ENCODE measurements at regions not wholly inside any gene's neighbourhood (a gene's known extent, or its start where the extent isn't known, plus 50 kb on each side); places are given as distances from the start of the nearest gene placed in this dataset.
A peak's percentile ranks its signal among the peaks of the same experiment; 100 is the strongest.

DNA sequence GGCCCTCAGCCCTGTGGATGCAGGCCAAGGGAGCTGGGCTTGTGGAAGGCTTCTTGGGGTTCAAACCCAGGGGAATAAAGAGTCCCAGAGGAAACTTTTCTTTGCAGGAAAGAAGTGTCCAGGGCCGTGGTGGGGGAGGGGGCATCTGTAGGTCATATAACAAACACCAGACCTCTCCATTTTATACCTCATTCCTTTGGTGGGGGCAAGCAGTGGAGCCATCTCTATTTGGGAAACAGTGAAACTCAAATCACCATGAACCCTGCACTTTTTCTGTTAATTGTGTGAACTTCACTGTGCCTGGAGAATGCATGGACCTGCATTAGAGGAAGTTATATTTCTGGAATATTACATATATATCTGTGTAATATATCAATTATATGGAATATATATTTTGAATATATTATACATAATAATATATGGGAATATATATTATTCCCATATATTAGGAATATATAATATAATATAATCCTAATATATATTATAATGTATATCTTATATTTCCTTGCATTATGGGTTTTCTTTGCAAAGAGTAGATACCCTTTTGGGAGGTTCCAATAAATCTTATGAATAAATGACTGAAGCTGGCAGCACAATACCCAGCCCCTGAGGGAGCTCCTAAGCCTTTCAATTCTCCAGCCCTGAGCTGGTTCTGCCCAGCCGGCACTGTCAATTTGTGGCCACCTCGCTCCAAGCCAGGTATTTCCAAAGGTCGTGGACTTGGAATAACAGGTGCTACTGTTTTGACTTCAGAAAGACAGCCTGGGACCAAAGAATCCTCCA, 97.7 kb upstream of the PKDCC start:
- DNase-seq (ENCODE audit: low read depth), result no peak

DNA sequence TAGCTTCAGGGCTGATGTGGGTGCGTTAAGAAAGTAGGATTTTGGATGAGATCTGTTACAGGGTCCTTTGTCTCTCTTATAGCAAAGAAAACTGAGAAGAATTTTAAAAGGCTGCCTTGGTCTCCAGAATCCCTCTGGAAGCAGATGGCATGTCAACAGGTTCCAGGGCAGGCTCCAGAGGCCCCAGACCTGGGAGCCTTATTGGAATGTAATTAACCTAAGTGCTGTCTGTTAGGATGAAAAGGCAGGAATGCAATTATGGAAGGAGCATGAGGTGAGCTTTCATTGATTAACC, 97.2 kb upstream of the PKDCC start:
- DNase-seq (ENCODE audit: low read depth), result no peak

DNA sequence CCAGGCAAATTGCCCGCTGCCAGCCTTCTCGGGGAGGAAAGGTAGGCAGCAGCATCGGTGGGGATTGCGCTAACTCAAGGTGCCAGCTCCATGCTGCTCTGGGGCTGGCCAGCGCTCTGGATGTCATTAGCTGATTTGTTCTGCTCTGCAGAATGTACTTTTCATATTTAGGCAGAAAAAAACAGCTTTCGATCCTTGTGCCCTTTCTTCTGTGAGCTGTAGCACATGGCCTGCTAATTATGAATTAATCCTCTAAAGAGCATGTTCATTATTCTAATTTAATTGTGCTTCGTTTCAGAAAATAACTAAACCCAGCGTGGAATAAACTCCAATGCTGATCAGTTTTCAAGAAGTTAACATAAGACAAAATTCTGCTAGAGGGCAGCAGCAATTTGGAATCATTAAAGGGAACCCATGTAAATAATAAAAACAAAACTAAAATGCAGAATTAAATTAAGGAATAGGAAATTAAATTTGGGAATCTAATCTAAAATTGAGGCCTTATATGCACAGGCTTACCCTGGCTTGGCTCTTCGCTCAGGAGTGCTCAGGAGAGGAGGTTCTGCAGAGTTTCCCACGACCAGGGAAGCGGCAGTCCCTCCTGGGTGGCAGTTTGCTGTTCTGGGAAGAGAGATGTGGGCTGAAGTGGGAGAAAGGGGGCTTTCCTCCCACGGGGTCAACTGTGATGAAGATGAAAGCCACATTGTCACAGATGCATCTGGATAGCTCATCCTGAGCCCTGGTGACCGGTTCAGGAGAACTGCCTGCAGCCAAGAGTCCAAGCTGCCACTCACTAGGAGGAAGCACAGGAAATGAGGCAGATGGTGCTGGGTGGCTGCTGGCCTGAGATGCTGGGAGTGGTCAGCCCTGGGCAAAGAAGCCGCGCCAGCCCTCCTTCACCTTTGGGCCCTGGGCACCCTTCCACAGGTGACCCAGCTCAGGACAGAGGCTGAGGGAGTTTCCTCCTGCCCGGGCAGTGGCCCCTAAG, 93.2 kb upstream of the PKDCC start:
- DNase-seq (ENCODE audit: low read depth), result peak; percentile 7

DNA sequence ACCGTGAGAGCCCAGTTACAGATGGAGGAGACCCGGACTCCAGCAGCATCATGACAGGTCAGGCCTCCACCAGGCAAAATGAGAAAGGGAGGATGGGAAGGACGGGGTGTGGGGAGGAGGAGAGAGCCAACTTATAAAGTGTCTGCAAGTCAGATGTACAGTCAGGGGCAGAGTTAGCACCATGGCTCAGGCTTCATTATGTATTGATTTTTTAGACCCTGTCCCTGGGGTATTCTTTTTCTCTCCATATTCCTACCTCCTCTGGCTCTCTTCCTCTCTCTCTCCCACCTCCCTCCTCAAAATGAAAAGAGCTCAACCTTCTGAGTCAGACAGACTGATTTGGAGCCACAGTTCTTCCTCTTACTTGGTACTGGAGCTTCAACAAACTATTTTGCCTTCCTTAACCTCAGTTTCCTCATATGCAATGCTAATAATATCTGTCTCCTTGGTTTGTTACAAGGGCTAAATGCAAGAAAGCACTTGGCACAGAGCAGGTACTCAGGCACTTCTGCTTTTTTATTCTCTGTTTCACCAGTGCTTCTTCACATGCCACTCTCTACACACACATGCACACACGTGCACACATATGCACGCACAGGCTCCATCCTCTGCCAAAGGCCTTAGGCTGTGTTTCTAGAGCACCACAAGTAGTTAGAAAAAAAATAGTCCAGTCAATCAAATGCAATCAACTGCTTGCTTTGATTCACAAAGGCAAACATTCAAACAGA, 92.3 kb upstream of the PKDCC start:
- no peak for DNase-seq (ENCODE audit: low read depth)

DNA sequence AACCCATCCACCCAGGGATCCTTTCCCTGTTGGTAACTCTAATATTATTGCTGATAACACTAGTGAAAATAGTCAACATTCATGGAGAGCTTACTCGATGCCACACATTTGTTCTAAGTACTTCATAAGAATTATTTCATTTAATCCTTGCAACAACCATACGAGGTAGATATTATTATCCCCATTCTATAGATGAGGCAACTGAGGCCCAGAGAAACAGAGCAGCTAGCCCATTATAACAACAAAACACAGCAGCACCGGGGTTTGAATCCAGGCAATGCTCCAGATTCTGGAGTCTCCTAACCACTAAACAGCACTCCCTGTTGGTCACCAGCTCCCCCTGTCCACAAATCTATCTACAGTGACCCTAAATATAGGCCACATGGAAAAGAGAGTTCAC, 90.4 kb upstream of the PKDCC start:
- DNase-seq (ENCODE audit: low read depth), result no peak

DNA sequence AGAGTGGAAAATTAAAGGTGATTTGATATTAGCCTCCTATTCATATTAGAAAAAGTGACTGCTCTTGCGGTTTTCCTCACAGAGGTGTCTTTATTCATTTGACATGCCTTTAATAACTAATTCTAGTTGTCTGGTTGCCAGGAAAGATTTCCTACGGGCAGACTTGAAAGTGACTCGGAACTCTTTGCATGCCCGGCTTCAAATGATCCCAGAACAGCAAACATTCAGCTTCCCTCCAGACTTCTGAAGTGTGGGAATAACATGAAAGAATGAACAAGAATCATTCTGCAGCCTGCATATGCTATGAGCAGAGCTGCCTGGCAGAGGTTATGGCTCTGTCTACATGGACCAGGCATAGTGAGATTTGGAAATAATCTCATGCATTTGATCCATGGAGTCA, 89.6 kb upstream of the PKDCC start:
- DNase-seq (ENCODE audit: low read depth), result no peak

DNA sequence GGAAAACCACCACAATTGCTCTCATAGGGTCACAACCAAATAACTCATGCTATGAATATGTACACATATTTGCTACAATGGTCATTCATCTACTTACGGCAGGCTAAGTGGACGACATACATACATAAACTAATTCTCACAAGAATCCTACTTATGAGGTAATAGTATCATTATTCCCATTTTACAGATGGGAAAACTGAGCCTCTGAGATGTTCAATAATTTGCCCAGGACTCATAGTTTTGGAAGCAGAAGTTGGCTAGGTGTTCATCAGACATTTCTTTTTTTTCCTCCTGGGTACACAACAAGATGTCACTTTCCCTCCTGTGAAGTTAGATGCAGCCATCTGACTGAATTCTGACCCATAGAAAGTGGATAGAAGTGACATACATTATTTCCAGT, 89.0 kb upstream of the PKDCC start:
- DNase-seq (ENCODE audit: low read depth), result no peak

DNA sequence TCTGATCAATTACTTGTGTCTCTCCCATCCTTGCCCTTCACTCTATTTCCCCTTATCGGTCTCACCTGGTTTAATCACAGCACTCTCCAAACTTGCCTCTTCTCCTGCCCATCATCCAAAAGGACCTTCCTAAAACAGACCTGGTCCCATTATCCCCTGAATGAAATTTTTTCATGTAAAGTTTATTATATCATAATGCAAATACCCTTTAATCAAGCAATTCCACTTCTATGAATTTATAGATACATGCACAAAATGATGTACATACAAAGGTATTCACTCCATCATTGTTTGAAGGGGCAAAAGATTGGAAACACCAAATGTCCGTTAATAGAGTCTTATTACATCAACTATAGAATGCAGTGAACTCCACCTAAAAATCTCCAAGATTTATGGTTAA, 88.1 kb upstream of the PKDCC start:
- DNase-seq (ENCODE audit: low read depth), result no peak

DNA sequence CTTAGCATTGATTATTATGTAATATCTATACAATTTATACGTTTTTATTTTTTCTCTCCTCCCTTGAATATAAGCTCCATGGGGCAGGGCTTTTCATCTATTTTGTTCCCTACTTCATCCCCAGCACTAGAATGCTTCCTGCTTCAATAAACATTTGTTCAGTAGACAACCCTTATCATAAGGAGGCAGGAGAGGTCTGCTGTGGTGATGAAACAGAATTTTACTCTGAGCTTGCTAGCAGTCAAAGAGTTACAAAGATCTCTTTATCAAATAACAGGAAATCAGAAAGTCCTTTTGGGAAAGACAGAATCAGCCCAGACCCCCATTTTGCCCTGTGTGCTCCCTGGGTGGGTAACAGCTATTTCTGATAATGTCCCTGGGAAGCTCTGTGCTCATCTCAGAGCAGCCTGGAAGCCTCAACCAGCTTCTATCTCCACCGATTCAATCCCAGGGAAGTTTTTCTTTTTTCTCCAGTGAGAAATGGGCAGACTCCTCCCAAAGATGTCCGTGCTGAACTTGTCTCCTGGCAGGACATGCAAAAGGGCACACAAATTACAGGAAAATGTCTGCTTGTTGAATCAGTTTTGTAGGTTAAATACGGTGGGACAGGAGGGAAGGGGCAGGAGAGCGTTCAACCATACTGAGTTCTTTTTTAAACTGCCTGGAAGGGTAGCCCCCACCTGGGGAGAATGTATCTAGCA, 84.7 kb upstream of the PKDCC start:
- no peak for DNase-seq (ENCODE audit: low read depth)

DNA sequence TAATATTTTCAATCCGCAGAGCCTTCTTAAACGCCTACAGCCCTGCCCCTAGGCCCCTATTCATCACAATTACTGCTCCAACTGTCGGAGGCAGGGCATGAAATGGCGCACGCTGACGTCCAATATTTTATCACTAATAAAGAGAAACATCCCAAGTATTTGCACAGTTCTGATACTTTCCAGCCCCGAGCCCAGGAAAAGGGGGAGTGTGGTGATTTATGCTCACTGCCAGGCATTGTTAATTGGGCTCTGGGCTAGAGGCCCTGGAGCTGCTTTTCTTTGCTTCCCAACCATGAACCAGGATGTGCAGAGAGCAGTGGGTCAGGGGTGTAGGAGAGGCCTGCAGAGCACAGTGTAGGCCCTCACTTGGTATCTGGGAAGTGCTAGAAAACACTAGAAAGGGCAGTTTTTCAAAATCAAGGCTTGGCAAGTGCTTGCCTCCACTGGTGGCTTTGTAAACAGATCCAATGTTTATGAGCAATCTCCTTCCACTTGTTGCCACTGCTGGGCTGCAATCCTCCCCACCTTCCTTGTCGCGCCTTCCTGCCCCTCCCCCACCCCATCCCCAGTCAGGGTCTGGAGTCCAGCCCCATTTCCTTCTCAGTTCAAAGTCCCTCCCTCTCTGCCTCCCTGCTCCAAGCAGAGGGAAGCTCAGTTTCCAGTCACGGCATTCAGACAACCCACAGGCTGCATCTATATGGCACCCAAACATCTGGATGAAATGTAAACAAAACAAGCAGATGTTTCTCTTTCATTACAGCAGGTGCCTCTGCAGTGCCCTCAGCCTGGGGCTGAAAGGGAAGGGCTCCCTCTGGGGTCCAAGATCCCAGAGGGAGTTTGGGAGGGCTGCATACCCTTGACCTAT, 83.9 kb upstream of the PKDCC start:
- DNase-seq (ENCODE audit: low read depth), result peak; percentile 38

DNA sequence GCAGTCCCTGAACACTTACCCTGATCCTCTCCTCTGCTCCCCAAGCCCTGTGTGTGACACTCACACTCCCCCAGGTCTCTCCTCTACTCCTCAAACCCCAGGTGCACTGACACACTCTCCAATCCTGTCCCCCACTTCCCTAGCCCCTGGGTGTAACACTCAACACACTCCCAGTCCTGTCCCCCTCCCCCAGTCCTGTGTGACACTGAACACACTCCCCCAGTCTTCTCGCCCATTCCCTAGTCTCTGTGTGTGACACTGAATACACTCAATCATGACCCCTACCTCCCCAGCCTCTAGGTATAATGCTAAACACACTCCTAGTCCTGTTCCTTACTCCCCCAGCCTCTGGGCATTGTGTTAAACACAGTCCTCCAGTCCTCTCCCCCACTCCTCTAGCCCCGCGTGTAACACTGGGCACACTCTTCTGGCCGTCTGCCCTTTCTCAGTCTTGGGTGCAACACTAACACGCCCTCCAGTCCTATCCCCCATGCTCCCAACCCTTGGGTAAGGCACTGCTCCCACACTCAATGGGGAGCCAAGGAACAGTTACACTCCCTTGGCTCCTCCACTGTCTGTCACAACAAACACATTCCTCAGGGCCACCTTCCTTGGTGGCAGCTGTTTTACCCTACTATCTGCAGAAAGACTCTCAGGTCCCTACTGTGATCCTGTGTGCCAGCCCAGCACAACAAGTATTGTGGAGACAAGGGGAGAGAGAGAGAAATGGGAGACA, 82.5 kb upstream of the PKDCC start:
- no peak for DNase-seq (ENCODE audit: low read depth)

DNA sequence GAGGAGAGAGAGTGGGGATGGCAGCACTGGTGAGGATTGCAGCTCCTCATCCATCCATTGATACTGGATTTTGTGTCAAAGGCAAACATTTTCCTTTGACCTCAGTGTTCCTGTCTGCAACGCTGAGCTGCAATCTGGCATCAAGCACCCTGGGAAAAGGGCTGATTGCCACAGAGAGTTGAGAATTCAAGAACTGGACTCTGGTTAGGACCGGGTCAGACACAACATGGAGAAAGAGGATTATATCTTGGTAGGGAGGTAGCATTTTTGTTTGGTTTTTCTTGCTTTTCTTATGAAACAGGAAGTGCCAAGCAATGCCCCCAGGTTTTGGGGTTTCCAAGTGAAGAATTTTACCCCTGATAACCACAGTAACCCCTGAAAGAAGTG, 81.9 kb upstream of the PKDCC start:
- DNase-seq (ENCODE audit: low read depth), result peak; percentile 71

DNA sequence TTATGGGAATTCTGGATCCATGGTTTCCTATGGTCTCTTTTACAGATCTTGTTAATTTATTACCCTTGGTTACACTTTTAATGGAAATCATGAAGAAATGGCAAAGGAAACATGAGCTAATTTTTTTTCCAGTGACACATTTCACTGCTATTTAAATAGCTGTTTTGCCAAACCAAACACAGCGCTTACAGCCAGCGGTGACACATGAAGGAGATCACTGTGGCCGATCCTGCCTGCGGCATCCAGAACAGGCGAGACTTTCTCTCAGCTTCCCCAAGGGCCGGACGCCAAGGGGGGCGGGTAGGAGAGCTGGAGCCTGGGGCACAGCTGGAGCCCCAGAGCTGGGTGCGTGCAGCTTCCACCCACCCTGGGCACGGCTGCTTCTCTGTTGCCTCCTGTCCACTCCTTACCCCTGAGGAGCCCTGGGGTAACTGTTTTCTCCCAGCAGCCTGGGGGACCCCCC, 81.4 kb upstream of the PKDCC start:
- DNase-seq (ENCODE audit: low read depth), result peak; percentile 97

DNA sequence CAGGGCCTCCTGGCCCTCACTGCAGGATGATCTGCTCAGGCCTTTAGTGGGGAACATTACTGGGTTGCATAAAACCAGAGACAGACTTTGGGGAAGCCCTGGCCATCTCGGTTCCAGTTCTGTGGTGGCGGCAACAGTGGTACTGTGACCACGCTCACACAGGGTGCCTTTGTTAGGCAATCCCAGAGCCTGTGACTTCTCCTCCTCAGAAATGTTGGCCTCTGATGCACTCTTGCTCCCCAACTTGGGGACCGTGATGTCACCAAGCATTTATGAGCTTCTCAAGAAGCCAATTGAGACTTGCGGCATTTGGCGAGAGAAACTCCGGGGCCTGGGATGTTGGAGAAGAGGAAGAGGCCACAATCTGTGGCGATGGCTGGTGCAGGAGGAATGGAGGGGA, 80.9 kb upstream of the PKDCC start:
- DNase-seq (ENCODE audit: low read depth), result peak; percentile 62

DNA sequence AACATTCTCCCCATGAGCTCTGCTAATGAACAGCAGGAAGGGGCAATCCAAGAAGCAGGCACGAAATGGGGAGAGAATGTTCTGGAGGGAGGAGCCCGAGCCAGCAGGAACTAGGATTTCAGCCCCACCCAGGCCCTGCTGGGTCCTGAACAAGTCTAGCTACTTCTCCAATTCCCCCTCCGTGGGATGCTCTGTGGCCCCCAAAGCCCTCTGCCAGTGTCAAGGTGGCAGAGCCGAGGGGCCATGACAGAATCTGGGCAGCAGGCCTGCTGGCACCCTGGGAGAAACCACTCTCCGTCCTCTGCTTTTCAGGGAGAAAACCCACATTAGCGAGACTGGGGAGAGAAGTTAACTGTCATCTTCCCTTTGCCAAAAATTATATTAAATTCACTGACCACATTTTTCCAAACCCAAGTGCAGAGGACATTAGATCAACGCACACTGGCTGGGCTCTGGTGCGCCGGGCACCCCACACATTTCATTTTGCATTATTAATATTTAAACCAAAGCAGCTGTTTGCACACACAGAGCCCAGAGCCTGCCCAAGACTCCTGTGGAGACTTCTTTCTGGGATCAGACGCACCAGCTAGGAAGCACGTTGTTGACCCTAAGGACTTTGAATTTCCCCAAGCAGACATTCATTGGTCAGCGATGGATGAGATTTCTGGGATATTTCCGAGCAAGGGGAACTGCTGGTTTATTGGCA, 80.2 kb upstream of the PKDCC start:
- peak; percentile 15 for DNase-seq (ENCODE audit: low read depth)

DNA sequence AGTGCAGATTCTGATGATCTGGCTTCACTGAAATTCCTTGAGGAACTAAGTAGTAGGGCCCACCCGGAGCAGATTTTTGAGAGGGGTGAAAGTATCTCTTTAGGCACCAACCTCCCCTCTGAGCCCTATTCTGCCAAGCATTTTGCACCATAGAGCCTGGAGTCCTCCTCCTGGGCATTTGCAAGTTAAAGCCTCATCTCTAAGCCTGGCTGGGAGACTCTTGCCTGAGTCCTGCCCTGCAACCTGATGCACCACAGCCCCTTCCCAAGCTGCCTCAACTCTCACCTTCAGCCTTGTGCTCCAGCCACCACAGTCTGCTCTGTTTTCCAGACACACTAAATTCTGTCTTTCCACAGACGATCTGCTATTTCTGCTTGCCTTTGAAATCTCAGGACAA, 79.6 kb upstream of the PKDCC start:
- DNase-seq (ENCODE audit: low read depth), result no peak

DNA sequence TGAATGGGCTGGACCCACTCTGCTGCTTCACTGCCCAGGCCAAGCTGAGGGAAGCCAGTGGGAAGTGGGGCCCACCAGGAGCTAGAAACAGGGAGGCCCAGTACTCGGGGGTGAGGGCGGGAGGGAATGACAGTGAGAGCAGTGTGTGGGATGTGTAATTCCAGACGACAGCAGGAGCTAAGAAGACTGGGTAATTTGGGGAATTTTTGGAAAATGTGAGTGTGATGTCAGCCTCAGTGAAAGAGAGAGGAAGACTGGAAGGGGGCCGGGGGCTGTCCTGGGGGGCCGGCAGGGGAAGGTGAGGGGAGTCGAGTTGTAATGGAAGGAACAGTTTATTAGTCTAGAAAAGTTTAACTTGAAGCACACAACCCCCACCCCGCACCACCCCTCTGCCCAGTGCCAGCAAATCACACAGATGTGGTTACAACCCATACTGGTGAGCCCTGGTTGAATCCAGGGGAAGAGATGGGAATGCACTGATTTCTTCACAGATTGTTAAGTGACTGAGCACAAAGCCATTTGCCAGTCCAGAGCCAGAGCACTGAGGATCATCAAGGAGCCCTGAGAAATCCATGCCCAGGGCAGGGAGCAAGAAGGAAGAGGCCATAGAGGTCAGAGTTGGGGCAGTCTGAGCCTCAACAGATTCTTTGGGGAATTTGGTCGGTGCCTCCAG, 76.7 kb upstream of the PKDCC start:
- DNase-seq (ENCODE audit: low read depth), result no peak

DNA sequence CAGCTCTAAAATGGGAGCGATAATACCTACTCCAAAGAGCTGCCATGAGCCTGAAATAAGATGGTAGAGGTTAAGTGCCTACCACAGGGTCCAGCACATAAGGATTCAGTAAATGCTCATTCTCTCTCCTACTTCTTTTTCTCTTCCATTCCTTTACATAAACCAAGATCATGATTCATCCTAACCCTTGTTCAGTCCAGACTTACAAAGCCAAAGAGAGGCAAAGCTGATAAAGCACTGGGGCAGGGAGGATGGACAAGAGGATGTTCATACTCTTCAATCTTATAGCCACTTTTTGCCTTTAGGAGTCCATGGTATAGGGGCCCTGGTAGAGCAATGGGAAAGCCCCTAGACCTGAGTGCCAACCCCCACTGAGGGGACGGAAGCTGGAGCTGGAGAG, 75.6 kb upstream of the PKDCC start:
- no peak for DNase-seq (ENCODE audit: low read depth)

DNA sequence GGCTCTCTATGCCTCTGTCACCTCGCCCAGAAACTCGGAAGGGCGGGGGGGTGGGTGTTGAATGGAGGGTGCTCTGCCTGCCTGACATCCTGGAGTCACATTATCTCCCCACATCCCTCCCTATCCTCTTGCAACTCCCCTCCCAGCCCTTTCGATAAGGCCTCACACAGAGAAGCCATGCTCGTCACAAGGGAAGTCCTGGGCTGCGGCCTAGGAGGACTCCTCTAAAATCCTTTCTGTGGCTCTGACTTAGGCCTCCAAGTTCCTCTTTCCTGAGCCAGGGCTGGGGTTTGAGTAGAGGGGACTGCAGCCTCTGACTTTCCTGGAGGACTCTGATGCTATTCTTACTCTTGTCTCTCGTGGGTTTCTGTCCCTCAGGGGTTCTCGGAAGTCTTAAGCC, 75.0 kb upstream of the PKDCC start:
- DNase-seq (ENCODE audit: low read depth), result no peak
